ENCODE measurements at regions not wholly inside any gene's neighbourhood (a gene's known extent, or its start where the extent isn't known, plus 50 kb on each side); places are given as distances from the start of the nearest gene placed in this dataset.

DNA sequence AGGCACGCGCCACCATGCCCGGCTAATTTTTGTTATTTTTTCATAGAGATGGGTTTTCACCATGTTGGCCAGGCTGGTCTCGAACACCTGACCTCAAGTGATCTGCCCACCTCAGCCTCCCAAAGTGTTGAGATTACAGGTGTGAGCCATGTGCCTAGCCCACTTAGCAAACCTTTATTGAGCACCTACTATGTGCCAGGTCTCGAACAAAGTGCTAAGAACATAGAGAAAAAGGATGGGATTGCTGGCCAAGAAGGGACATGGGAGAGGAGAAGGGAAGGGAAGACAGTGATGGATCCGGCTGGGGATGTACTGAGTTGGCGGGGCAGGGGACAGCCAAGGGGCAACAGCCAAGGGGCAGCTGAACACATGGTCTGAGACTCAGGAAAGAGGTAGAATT lies 55.6 kb upstream of the RPL11 start:
- Histone ChIP-seq H3K4me2 (ENCODE audit: low read depth, low read length) (no peak overlapping the region), H3K27me3 (replicated peaks; ENCODE audit: insufficient read depth, low read length) (no peaks in the 10 kb centered on the region), H3F3A (ENCODE audit: insufficient read depth, low read length) (no peaks in the 10 kb centered on the region), H3K9me3 (replicated peaks; ENCODE audit: insufficient read depth, low read length) (no peaks in the 10 kb centered on the region), H4K20me1 (ENCODE audit: insufficient read depth, low read length) (no peaks in the 10 kb centered on the region), H3K79me2 (ENCODE audit: low read length) (no peaks in the 10 kb centered on the region), H3K9me2 (replicated peaks; ENCODE audit: insufficient read depth, low read length) (no peaks in the 10 kb centered on the region), H3K4me1 (ENCODE audit: low read length) (peaks cover 9% of the 10 kb centered on the region; the same call in 1 of the 2 replicates), H3K36me3 (replicated peaks; ENCODE audit: insufficient read depth, low read length) (no peaks in the 10 kb centered on the region), H3K27ac (ENCODE audit: low read length) (no peak overlapping the region), H3K4me3 (ENCODE audit: low read length) (no peak overlapping the region), H2AFZ (ENCODE audit: low read length) (no peak overlapping the region), H3K9ac (ENCODE audit: low read length) (no peak overlapping the region)
- DNase-seq: no peak
- TF ChIP-seq EZH2phosphoT487 (IDR thresholded peaks at IDR 0.05; ENCODE audit: low read length) (no peak), EZH2 (optimal IDR thresholded peaks at IDR 0.05; ENCODE audit: low read depth, low read length) (no peak)
- TF ChIP-seq, protein P1, sequence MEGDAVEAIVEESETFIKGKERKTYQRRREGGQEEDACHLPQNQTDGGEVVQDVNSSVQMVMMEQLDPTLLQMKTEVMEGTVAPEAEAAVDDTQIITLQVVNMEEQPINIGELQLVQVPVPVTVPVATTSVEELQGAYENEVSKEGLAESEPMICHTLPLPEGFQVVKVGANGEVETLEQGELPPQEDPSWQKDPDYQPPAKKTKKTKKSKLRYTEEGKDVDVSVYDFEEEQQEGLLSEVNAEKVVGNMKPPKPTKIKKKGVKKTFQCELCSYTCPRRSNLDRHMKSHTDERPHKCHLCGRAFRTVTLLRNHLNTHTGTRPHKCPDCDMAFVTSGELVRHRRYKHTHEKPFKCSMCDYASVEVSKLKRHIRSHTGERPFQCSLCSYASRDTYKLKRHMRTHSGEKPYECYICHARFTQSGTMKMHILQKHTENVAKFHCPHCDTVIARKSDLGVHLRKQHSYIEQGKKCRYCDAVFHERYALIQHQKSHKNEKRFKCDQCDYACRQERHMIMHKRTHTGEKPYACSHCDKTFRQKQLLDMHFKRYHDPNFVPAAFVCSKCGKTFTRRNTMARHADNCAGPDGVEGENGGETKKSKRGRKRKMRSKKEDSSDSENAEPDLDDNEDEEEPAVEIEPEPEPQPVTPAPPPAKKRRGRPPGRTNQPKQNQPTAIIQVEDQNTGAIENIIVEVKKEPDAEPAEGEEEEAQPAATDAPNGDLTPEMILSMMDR (IDR thresholded peaks at IDR 0.05; ENCODE audit: low read length): no peak

DNA sequence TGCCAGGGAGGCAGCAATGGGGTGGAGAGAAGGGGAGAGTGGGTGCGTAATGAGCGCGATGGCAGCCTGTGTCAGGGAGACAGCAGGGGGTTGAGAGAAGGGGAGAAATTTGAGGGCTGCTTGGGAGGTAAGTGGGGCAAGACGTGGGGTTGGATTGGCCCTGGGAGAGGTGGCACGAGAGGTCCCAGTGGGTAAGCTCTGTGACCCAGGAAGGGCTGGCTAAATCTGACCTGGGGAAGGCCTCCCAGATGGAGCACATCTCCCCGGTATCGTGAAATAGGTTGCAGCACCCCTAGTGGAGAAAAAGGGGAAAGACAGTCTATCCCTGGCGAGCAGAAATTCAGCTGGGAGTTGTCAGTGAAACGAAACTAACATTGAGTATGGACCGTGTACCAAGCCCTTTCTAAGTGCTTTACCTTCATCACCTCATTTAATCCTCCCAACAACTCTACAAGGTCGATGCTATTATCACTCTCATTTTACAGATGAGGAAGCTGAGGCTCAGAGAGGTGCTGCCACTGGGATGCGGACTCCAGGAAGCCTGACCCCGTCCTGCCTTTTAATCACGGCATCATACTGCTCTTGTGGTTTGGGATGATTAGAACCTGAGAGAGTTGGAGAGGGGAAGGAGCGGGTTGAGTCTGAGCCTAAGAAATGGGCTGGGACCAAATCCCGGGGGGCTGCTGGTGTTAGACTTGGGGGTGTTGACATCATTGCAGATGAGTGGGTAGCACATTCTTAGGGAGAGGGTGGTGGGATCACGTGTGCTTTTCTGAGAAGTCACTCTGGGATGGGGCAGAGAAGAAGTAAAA lies 56.6 kb upstream of the RPL11 start:
- Histone ChIP-seq H3K9ac (ENCODE audit: low read length) (peak overlapping the region; percentile 11; the same call in 1 of the 2 replicates), H3K4me3 (ENCODE audit: low read length) (peak overlapping the region; percentile 49)
- peak; percentile 70 for DNase-seq

DNA sequence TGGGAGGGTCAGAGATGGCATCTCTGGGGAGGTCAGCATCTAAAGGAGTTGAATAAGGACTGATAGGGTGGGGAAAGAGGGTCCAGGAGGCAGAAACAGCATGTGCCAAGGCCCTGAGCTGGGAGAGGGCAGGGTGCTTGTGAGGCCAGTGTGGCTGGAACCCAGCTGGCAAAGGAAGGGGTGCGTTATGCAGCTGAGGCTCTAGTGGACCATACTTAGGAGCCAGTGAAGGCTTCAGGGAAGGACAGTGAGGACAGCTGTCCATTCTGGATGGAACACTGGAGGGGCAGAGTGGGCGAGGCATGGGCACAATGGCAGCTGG lies 57.1 kb upstream of the RPL11 start:
- Histone ChIP-seq H3K36me3 (replicated peaks; ENCODE audit: insufficient read depth, low read length) (no peaks in the 10 kb centered on the region), H3K79me2 (ENCODE audit: low read length) (no peaks in the 10 kb centered on the region), H3K4me2 (ENCODE audit: low read depth, low read length) (peak overlapping the region; percentile 72; the same call in 1 of the 2 replicates), H3F3A (ENCODE audit: insufficient read depth, low read length) (no peaks in the 10 kb centered on the region), H3K9me3 (replicated peaks; ENCODE audit: insufficient read depth, low read length) (no peaks in the 10 kb centered on the region), H3K27me3 (replicated peaks; ENCODE audit: insufficient read depth, low read length) (no peaks in the 10 kb centered on the region), H3K4me3 (ENCODE audit: low read length) (no peak overlapping the region), H3K9ac (ENCODE audit: low read length) (no peak overlapping the region), H4K20me1 (ENCODE audit: insufficient read depth, low read length) (no peaks in the 10 kb centered on the region), H3K9me2 (replicated peaks; ENCODE audit: insufficient read depth, low read length) (no peaks in the 10 kb centered on the region), H3K4me1 (ENCODE audit: low read length) (peaks cover 9% of the 10 kb centered on the region; the same call in 1 of the 2 replicates), H3K27ac (ENCODE audit: low read length) (no peak overlapping the region), H2AFZ (ENCODE audit: low read length) (peak overlapping the region; percentile 68)
- no peak for DNase-seq
- TF ChIP-seq, protein P1 (IDR thresholded peaks at IDR 0.05; ENCODE audit: low read length): no peak
- no peak for TF ChIP-seq EZH2phosphoT487 (IDR thresholded peaks at IDR 0.05; ENCODE audit: low read length)
- TF ChIP-seq EZH2 (optimal IDR thresholded peaks at IDR 0.05; ENCODE audit: low read depth, low read length): no peak

More for the DNA sequence above, 56.6 kb upstream of the RPL11 start:
- Histone ChIP-seq H3K27me3 (replicated peaks; ENCODE audit: insufficient read depth, low read length) (no peaks in the 10 kb centered on the region), H3K9me3 (replicated peaks; ENCODE audit: insufficient read depth, low read length) (no peaks in the 10 kb centered on the region), H3K4me2 (ENCODE audit: low read depth, low read length) (peak overlapping the region; percentile 72), H4K20me1 (ENCODE audit: insufficient read depth, low read length) (no peaks in the 10 kb centered on the region), H3K4me1 (ENCODE audit: low read length) (peaks cover 9% of the 10 kb centered on the region; the same call in 1 of the 2 replicates), H3K27ac (ENCODE audit: low read length) (no peak overlapping the region), H3F3A (ENCODE audit: insufficient read depth, low read length) (no peaks in the 10 kb centered on the region), H3K36me3 (replicated peaks; ENCODE audit: insufficient read depth, low read length) (no peaks in the 10 kb centered on the region), H3K9me2 (replicated peaks; ENCODE audit: insufficient read depth, low read length) (no peaks in the 10 kb centered on the region), H3K79me2 (ENCODE audit: low read length) (no peaks in the 10 kb centered on the region), H2AFZ (ENCODE audit: low read length) (peak overlapping the region; percentile 68)
- TF ChIP-seq EZH2phosphoT487 (IDR thresholded peaks at IDR 0.05; ENCODE audit: low read length) (no peak), EZH2 (optimal IDR thresholded peaks at IDR 0.05; ENCODE audit: low read depth, low read length) (no peak)
- TF ChIP-seq, protein P1 (IDR thresholded peaks at IDR 0.05; ENCODE audit: low read length): peak; percentile 88

All from MM.1S (cell line).